ENCODE measurements at regions not wholly inside any gene's neighbourhood (a gene's known extent, or its start where the extent isn't known, plus 50 kb on each side); places are given as distances from the start of the nearest gene placed in this dataset.

GRCh38 chr7:10888861-10889260 is 84.8 kb upstream of the PHF14 start:
- DNase-seq (ENCODE audit: low spot score): no peak

DNA sequence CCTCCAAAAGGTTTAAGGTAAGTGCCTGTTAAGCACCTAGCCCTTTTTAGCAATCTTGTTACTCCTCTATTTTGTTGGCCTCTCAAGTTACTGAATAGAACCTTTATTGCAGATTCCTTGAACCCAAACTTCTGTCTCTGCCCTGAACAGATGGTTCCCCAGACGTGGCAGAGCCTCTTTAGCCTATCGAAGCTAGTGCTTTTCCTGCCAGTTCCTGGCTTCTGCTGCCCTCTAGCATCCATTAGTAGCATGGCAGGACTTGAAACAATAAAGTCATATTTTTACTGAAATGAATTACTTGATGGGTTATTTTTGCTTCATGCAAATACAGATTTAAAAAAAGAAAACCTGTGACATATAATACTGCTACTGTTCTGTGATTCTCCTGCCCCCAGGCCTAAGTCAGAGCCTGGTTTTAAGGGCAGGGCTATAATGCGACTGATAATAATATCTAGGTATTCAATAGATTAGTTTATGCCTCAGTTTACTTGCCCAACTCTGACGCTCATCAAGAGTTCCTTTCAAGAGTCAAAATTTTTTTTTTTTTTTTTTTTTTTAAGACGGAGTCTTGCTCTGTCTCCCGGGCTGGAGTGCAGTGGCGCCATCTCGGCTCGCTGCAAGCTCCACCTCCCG is 84.3 kb upstream of the PHF14 start:
- peak; percentile 16 for DNase-seq (ENCODE audit: low spot score)

GRCh38 chr7:10908600-10908999 is 65.1 kb upstream of the PHF14 start:
- DNase-seq (ENCODE audit: low spot score): no peak

GRCh38 chr7:10910447-10910846 is 63.2 kb upstream of the PHF14 start:
- DNase-seq (ENCODE audit: low spot score): no peak

GRCh38 chr7:10912077-10912476 is 61.6 kb upstream of the PHF14 start:
- no peak for DNase-seq (ENCODE audit: low spot score)

DNA sequence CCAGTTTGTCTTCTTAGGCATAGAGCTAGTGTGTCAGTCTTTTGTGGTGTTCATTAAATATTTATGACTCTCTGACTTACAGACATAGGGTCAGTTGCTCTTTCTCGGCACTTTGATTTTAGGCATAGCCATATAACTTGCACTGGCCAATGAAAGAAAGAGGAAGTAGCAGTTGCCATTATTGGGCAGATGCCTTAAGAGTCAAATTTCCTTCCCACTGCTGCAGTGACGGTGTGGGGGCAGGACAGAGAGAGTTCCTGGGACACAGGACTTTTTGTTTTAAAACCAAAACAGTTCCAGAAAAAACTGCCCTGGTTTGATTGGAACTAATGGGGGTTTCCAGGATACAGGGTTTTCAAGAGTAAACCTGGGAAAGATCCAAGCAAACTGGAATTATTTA is 60.2 kb upstream of the PHF14 start:
- DNase-seq (ENCODE audit: low spot score): no peak

DNA sequence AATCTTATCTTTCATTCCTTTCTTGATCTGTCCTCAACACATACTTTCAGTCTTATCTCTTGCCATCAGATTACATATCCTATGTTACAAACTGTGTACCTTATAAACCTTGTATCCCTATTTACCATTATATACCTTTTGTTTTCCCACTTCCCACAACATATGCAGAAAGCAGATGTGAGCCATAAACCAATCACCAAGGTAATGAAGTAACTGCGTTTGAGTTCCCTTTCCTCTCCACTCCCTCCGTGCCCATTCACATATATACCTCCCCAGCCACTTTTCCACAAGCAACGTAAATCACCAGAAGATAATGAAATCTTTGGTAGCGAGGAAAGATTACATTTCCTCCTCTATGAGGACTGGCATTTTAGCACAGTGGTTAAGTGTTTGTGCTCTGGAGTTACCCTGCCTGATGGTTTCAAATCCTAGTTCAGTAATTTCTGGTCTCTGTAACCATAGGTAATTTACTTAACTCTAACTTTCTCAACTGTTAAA is 55.5 kb upstream of the PHF14 start:
- no peak for DNase-seq (ENCODE audit: low spot score)

GRCh38 chr7:10919923-10920322 is 53.7 kb upstream of the PHF14 start:
- DNase-seq (ENCODE audit: low spot score): no peak

Measured in HuH-7.5 (cell line).